ENCODE measurements at regions not wholly inside any gene's neighbourhood (a gene's known extent, or its start where the extent isn't known, plus 50 kb on each side); places are given as distances from the start of the nearest gene placed in this dataset.
"Not testable (repeated sequence)": the region's sequence is repeated elsewhere in the genome, so short reads cannot be mapped to it uniquely, and the experiment has no call there.

- peak; percentile 54 for DNase-seq
Observed at GRCh38 chr2:224650815-224651439, 65.2 kb downstream of the CCDC195 start.

GRCh38 chr2:224647684-224648083, 62.5 kb upstream of the CUL3 start:
- DNase-seq = not testable (repeated sequence)

GRCh38 chr2:224646242-224646846, 61.2 kb upstream of the CUL3 start:
- DNase-seq = no peak

GRCh38 chr2:224645722-224646121, 60.6 kb upstream of the CUL3 start:
- no peak for DNase-seq

- no peak for DNase-seq
Observed at GRCh38 chr2:224640679-224641078, 55.5 kb upstream of the CUL3 start.

- DNase-seq = no peak
Observed at GRCh38 chr2:224638301-224638823, 53.2 kb upstream of the CUL3 start.

All from NCI-H1092 (cell line).